ENCODE measurements at regions not wholly inside any gene's neighbourhood (a gene's known extent, or its start where the extent isn't known, plus 50 kb on each side); places are given as distances from the start of the nearest gene placed in this dataset.

DNA sequence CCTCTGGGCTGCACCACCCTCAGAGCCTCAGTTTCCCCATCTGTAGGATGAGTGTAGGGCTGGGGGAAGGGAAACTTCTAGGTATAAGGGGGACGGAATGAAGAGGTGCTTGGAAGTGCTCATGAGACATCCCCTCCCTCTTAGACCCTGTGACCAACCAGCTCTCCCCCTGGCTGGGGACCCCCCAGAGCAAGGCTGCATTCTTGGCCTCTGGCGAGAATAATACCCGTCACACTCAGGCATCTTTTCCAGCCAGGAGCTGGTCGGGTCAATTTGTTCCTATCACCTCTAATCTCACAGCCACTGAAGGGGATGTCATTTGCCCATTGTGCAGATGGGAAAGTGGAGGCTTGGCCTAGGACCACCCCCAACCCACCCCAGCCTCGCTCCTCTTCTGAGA, 443.0 kb downstream of the PTPRU start:
- no peak for TF ChIP-seq CTCF (optimal IDR thresholded peaks at IDR 0.05 in 1 of 3, IDR thresholded peaks at IDR 0.05 in 1 of 3, conservative IDR thresholded peaks at IDR 0.05 in 1 of 3; ENCODE audit: extremely low read depth in 1 of 3, insufficient read depth in 2 of 3, low read length in 3 of 3)
- no peak for TF ChIP-seq EZH2 (IDR thresholded peaks at IDR 0.05; ENCODE audit: low read length)

All from keratinocyte (primary cell).